HG03469 (cell line): ENCODE measurements at regions not wholly inside any gene's neighbourhood (a gene's known extent, or its start where the extent isn't known, plus 50 kb on each side); places are given as distances from the start of the nearest gene placed in this dataset.
"Not testable (repeated sequence)": the region's sequence is repeated elsewhere in the genome, so short reads cannot be mapped to it uniquely, and the experiment has no call there.

Experiments used
- ATAC-seq: cut with Tn5 transposase; IDR thresholded peaks from one replicate; pipeline ENCODE4 v1.9.1; 2021; ENCODE audit warnings: mild to moderate bottlenecking, moderate library complexity, moderate number of reproducible peaks; ENCODE audit not compliant: unreplicated experiment

DNA sequence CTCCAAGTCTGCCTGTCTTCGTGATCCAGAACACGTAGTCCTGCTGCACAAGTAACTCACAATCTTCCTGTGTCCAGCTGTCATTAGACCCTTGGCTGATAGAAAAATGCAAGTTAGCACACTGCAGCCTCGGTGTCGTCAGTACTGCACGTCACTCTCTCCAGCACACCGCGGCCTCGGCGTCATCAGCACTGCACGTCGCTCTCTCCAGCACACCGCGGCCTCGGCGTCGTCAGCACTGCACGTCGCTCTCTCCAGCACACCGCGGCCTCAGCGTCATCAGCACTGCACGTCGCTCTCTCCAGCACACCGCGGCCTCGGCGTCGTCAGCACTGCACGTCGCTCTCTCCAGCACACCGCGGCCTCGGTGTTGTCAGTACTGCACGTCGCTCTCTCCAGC lies 160.0 kb downstream of the FOXL1 start:
- ATAC-seq, result not testable (repeated sequence)

DNA sequence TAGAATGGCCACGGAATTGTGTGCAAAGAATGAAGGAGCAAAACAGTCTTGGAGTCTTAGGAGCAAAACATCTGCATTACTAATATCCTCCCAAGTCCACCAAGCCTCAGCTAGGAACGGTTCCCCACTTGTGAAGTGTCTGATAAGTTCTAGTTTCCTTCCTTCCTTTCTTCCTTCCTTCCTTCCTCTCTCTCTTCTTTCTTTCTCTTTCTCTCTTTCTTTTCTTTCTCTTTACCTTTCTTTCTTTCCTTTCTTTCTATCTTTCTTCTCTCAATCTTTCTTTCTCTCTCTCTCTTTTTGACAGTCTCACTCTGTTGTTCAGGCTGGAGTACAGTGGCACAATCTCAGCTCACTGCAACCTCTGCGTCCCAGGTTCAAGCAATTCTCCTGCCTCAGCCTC lies 160.8 kb downstream of the FOXL1 start:
- ATAC-seq, result no peak

DNA sequence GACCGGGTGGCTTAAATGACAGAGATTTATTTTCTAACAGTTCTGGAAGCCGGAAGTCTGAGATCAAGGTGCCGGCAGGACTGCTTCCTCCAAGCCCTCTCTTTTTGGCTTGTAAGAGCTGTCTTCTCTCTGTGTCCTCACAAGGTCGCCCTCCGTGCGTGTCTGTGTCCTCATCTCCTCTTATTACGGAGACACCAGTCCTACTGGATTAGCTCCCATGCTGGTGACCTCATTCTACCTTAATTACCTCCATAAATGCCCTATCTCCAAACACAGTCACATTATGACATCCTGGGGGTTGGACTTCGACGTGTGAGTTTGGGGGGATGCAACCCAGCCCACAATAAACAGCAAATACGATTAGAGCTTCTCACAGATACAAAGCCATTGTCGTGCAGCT lies 161.5 kb downstream of the FOXL1 start:
- no peak for ATAC-seq

DNA sequence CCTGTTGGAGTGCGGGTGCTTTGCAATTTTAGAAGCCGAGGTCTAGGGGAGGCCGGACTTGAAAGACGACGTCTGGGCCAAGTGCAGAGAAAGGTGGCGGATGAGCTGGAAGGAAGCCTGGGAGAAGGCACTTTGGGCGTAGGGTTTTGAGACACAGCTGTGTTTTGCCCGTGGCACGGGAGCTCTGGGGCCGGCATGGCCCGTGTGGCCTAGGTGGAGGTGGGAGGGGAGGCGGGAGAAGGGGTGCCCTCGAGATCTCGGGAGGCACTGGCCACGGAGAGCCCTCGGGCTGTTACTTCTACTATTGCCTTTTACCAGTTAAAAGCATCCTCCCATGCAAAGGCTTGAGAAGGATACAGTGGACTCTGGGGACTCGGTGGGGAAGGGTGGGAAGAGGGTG lies 161.9 kb downstream of the FOXL1 start:
- ATAC-seq, result no peak

DNA sequence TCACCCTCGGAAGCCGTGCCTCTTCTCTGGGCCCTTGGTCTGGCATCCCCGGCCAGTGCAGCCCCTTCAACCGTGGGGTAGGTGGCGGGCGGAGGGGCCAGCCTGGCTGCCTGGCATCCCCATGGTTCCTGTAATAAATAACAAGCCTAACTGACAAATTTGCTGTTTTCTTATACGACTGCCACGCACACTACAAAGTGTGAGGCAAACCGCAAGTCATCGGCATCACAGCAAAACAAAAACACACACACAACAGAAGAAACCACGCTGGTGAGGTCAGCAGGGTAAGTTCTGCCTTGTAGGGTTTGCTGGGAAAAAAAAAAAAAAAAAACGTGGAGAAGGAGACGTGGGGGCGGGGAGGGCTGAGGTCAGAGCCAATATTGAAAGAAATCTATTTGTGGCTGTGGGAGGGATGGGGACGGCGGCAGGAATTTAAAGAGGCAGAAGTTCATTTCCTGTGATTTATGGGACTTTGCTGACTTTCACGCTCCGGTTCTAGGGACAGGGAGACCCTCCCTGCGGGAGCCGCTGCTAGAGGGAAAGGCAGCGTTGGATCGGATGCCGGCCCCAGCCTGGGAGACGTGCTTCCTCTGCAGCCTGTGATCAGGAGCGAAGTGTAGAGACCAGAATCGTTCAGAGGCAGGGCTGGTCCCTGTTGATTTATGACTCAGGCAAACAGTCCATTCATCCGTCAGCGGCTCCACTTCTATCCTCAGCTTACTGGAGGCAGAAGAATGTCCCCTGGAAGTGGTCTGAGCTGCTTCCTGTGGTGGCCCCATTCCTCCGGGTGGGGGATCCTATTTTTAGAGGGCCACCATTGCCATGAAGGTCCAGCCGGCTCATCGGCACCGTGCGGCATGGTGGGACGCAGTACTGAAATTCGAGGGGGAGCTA lies 162.8 kb downstream of the FOXL1 start:
- ATAC-seq, result no peak

DNA sequence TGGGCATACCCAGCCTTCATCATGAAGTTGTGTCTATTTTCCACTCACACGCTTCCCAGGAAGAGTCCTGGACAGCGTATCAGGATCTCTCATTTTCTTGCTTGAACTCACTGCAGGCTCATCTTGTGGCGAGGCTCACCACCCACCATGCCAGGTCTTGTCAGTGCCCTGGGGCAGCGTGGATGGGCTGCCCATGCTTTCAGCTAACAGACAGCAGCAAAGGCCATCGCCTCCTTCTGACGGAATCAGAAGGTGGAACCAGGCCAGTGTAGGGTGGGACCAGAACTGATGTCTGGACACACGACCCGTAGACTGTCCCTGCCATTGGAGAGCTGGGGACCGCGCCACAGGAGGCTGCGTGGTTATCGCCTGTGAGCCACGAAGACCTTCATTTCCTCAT lies 169.4 kb downstream of the FOXL1 start:
- ATAC-seq, result no peak

DNA sequence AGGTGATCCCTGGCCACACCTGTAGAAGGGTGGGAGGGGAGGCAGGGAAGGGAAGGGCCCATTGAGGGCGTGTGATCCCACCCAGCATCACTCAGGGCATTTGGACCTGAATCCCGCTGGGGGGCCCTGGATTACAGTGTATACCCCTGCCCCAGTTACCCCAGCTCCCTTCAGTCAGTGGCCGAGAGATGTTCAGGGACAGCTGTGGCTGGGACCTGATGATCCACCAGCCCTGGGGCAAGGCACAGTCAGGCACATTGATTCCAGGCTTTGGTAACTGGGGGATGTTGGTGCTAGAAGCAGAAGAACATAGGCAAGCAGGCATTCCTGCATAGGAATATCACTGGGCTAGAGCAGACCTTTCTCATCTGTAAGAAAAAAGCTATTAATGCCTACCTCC lies 170.3 kb downstream of the FOXL1 start:
- no peak for ATAC-seq

DNA sequence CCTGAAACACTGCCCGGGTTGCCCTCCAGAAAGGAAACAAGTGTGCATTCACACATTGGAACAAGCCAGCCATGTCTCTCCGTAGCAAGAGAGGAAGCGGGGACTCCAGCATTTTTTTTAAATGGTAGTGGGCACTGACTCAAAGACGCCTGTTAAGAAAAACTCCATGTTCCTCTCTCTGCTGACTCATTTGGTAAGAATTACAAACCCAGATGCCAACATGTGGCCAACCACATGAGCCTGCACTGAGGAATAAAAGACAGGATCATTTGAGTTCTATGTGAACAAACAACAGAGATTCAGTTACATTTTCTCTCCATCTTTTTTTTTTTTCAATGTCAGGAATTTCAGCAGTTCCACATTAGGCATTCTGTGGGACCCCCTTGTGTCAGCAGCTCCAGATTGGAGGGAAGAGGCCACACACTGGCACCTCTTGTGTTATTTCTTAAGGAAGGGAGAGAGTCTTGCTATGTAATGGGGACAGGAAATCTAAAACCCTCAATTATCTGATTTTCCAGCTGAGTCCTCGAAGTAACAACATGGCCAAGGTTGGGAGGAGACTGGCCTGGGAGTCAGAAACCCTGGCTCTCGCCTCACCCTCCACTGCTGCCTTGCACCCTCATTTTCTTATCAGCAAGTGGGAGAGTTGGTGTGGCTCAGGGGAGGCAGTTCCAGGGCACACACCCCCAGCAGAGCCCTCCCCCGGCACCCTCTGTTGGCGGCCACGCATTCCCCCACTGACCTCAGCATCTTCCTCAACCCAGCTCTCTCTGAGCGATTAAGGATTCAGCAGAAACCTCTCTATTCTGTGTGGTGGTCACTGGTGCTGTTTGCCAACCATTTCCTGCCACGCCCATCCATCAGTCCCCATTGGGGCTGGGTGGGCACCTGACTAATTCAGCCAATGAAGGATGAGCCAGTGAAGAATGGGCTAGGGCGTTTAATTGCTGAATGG lies 173.0 kb downstream of the FOXL1 start:
- no peak for ATAC-seq

DNA sequence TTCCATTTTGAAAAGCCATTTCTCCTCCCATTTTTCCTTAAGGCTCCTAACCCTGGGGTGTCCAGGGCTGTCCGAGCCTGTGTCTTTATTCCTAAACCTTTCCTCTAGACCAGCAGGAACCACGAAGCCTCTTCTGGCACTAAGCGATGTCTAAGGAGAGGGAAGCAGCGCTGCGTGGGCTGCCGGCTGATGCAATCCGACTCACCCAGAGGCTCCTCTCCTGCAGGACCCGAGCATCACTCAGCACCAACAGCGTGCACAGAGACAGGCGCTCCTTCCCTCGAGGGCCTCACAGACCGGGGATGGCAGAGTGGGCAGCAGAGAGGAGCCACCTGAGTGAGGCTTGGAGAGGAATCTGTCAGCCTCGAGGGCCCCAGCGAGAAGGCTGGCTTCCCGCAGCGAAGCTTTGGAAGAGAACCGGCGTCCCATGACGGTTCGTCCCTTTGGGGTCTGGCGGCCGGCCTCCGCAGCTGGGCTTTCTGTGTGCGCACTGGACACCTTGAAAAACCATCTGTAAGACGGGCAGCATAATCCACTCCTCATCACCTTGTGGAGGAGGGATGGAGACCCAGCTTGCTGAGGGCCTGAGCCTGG lies 174.3 kb downstream of the FOXL1 start:
- ATAC-seq, result no peak

DNA sequence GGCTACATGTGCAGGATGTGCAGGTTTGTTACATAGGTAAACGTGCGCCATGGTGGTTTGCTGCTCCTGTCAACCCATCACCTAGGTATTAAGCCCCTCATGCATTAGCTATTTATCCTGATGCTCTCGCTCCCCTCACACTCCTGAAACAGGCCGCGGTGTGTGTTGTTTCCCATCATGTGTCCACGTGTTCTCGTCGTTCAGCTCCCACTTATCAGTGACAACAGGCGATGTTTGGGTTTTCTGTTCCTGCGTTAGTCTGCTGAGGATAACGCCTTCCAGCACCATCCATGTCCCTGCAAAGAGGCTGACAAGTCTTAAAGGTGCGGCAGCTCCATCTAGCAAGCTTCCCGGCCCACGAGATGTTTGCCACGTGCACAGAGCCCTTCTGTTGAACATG lies 175.1 kb downstream of the FOXL1 start:
- no peak for ATAC-seq

DNA sequence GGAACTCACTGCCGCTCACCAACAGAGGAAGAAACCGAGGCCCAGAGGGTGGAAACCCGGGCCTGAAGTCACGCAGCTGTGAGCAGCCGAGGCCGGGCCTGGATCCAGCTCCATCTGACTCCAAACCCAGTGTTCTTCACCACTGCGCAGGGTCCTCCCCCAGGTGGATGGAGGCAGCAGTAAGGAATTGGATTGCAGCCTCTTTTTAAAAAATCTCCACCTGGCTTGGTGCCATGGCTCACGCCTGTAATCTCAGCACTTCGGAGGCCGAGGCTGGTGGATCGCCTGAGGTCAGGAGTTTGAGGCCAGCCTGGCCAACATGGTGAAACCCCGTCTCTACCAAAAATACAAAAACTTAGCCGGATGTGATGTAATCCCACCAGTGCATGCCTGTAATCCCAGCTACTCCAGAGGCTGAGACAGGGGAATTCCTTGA lies 177.2 kb downstream of the FOXL1 start:
- ATAC-seq, result no peak

DNA sequence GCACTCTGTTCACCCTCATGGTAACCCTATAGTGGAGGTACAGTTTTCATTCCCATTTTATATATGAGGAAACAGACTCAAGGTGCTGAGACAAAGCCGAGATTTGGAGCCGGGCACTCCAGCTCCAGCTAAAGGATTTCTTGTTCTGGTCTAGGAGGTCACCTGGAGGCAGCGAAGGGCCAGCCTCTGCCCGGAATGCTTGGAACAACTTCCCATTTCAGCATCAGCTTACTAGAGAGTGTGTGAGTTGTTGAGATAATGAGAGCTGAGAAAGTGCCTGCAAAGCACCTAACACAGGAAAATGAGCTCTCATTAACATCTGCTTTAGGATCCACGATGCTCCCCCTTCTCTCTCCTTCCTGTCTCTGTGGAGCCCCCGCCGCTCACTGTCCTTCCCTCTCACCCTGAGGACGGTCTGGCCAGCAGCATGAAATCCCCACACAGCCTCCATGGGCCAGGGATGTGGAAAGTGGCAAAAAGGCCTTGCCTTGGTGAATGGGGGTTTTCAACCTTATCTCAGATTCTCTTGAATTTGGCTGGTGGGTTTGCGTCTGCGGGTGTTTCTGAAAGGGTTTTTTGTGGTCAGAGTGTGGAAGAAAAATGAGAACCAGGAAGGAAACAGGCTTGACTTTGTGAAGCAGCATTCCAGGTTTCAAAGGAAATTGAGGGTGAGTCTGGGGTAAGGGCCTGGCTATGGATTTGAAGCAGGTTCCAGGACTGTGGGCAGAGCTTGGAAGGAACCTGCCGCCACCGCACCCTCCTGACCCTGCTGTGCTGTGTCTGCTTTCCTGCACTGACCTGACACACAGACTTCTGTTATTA lies 178.7 kb downstream of the FOXL1 start:
- ATAC-seq, result no peak

DNA sequence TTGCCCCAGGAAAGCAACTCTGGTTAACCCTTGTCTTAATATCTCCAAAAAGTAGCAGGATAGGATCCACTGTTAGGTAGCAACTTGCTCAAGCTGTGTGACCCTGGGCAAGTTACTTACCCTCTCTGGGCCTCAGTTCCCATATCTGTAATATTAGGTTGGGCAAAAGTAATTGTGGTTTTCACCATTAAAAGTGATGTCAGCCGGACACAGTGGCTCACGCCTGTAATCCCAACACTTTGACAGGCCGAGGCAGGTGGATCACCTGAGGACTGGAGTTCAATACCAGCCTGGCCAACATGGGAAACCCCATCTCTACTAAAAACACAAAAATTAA lies 179.3 kb downstream of the FOXL1 start:
- ATAC-seq, result no peak

DNA sequence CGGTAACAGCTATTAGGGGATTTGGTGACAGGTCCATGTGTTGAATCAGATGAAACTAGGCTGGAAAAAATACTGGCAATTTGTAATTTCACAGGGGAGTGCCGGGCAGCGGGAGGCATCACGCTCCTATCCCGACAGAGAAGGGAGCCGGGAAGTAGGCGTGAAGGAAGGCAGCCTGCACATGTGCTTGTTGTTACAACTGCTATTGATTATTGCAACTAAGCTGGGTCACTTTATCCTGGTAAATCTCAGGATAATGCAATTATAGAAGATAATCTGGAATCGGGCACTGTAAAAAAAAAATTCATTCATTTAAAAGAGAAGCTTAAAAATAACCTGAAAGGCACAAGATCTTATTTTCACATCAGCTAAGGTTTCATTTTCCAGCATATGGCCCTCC lies 180.6 kb downstream of the FOXL1 start:
- no peak for ATAC-seq

DNA sequence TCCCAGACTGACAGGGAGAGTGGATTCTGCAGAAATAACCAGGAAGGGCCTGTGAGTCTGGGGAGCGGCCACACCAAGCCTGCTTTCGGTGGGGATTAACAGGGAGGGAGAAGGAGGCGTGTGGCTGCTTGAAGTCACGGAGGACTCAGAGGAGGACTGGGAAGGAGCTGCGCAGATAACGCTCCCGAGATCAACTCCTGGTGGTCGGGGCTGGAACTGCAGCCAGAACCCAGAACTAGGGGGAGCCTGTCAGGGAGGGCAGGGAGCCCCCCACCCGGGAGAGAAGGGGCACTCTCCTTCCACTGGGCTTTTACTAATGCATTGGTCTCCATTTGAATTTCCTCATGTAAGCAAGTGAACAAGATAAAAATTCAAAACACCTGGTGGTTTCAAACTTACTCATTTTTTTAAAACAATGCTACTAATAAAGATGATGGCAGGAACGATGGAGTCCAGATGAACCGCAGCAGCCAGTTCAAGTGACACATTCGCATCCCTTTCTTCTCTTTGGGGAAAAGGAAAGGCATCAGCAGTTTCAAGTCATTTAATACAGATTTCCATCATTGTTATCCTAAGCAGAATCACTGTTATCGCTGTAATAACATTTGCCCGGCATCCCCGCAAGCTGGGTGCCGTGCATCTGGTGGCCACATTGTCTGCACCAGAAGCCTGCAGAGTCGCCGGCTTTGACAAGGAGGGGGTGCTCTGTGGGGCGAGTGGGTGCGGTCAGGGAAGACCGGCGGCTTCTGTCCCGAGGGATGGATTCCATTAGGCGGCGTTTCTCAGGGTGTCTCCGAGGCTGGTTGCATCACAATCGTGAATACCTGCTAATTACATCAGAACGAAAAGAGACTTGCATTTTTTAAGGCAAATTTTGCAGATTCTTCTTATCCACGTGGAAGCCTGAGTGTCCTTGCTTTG lies 183.0 kb downstream of the FOXL1 start:
- no peak for ATAC-seq

DNA sequence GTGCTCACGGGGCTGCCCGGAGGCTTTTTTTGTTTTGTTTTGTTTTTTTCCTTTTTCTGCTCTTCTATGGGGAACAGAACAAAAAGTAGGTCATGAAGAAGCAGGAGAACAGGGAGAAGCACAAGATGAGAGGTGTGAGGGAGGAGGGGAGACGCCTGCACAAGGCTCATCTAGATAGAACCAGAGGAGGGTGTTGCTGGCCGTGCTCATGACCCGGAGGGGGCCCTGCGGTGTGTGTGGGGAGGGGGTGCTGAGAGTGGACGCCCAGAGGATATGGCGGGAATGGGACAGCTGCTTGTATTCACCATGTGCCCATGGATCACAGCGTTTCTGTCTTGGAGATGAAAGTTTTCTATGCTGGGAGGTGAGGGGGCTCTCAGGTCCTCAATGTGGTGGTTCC lies 183.7 kb downstream of the FOXL1 start:
- ATAC-seq, result no peak

DNA sequence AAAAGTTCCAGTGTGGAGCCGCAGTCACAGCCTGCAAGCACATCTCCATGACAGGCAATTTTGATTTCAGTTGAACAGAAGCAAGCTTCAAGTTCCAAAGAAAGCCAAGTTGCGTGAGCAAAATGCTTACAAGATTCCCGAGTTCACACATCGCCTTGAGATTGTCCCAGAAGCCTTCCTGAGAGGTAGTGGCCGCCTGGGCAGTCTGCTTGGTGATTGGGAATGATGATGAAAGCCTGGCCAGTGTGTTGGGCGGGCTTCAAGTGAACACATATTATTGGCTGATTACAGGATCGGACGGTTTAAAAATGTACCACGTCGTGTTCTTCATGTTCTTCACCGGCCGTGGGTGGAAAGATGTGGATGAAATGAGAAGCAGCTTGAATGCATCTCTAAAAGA lies 185.5 kb downstream of the FOXL1 start:
- no peak for ATAC-seq

DNA sequence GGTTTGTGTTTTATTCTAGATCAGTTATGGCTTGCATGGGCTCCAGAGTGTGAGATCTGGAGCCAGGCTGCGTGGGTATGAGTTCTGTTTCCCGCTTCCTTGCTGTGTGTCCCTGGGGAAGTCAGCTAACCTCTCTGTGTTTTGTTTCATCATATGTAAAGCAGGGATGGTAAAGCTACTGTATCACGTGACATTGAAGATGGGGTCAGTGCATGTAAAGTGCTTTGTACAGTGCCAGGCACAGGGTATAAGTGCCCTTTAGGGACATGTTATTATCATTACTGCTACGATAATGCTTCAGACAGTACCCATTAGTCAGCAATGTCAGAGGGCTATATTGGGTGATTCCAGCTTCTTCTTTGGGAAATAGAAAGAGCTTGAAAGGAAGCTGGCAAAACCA lies 186.2 kb downstream of the FOXL1 start:
- ATAC-seq, result no peak

DNA sequence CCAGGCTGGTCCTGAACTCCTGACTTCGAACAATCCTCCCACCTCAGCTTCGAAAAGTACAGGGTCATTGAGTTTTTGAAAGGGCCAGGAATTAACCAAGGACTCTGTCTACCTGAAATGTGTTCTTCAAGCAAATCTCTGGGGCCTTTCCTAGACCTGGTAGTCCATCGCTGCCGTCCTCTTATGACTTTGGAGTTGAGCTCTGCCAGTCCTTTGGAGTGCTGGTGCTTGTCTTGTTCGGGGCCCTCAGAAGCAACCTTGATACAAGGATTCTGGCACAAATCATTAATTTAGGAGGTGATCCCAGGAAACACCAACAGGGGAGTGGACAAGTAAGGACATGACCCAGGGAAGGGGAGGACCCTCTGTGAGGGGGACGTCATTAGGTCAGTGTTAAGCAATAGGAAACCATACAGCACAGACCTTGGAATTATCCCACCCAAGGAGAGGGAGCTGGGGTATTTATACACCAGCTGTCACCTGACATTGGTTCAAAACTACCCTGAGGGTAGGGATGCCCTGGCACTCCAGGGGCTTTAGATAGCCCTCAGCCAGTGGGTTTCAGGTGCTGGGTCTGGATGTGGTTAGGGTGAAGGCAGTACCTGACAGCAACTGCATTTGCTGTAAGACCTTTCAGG lies 187.2 kb downstream of the FOXL1 start:
- no peak for ATAC-seq
